ENCODE measurements at regions not wholly inside any gene's neighbourhood (a gene's known extent, or its start where the extent isn't known, plus 50 kb on each side); places are given as distances from the start of the nearest gene placed in this dataset.

DNA sequence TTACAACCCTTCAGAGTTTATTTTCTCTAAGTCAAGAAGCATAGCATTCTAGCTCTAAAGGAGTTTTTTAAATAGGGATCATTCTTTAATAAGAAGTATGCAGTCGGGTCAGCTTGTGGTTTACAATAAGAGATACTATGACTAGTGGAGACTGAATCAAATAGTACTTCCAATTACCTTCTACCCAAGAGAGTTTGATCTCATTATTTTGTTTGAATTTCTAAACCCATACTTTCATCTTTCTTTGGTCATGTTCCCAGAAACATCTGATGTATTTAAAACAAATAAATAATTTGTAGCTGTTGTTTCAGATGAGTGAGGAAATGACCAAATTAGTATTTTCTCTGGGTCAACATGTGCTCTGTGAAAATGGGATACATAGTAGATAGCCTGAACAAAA lies 160.2 kb upstream of the CDH6 start:
- DNase-seq (ENCODE audit: extremely low read depth, insufficient read length): no peak
- H3K27me3 ChIP-seq (replicated peaks; ENCODE audit: control insufficient read depth, insufficient read depth, low read length): no peaks in the 10 kb centered on the region
- no peaks in the 10 kb centered on the region for H3K36me3 ChIP-seq (ENCODE audit: control insufficient read depth, insufficient read depth, low read length)
- TF ChIP-seq, protein P1, sequence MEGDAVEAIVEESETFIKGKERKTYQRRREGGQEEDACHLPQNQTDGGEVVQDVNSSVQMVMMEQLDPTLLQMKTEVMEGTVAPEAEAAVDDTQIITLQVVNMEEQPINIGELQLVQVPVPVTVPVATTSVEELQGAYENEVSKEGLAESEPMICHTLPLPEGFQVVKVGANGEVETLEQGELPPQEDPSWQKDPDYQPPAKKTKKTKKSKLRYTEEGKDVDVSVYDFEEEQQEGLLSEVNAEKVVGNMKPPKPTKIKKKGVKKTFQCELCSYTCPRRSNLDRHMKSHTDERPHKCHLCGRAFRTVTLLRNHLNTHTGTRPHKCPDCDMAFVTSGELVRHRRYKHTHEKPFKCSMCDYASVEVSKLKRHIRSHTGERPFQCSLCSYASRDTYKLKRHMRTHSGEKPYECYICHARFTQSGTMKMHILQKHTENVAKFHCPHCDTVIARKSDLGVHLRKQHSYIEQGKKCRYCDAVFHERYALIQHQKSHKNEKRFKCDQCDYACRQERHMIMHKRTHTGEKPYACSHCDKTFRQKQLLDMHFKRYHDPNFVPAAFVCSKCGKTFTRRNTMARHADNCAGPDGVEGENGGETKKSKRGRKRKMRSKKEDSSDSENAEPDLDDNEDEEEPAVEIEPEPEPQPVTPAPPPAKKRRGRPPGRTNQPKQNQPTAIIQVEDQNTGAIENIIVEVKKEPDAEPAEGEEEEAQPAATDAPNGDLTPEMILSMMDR (IDR thresholded peaks at IDR 0.05; ENCODE audit: insufficient read depth, low read length, poor library complexity, severe bottlenecking): no peak
- no peak overlapping the region for H3K4me3 ChIP-seq (replicated peaks; ENCODE audit: low read depth, low read length)

GRCh38 chr5:31029925-31030324 lies 163.6 kb upstream of the CDH6 start:
- DNase-seq (ENCODE audit: extremely low read depth, insufficient read length): no peak
- TF ChIP-seq, protein P1 (IDR thresholded peaks at IDR 0.05; ENCODE audit: insufficient read depth, low read length, poor library complexity, severe bottlenecking): no peak

DNA sequence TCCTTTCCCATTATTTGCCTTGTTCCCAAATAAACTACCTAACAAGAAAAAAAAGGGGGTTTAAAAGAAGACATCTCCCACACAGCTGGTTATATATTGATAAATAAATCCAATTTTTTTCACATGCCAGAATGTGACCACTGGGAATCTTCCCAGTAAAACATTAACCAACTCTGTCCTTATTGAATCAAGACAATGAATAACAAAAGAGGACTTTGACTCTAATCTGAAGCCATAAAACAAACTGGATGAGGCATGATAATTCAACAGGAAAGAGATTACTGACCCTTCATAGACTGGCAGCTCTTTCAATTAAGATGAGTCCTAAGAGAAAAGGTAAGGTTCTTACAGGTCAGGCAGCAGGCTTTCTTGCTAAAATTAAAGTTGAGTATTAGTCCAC lies 165.8 kb upstream of the CDH6 start:
- TF ChIP-seq, protein P1 (IDR thresholded peaks at IDR 0.05; ENCODE audit: insufficient read depth, low read length, poor library complexity, severe bottlenecking): no peak
- H3K4me3 ChIP-seq (replicated peaks; ENCODE audit: low read depth, low read length): no peak overlapping the region
- no peaks in the 10 kb centered on the region for H3K36me3 ChIP-seq (ENCODE audit: control insufficient read depth, insufficient read depth, low read length)
- no peaks in the 10 kb centered on the region for H3K27me3 ChIP-seq (replicated peaks; ENCODE audit: control insufficient read depth, insufficient read depth, low read length)
- no peak for DNase-seq (ENCODE audit: extremely low read depth, insufficient read length)

More at GRCh38 chr5:31029925-31030324, 163.6 kb upstream of the CDH6 start:
- Histone ChIP-seq H3K36me3 (ENCODE audit: control insufficient read depth, insufficient read depth, low read length) (no peaks in the 10 kb centered on the region), H3K27me3 (replicated peaks; ENCODE audit: control insufficient read depth, insufficient read depth, low read length) (no peaks in the 10 kb centered on the region), H3K4me3 (replicated peaks; ENCODE audit: low read depth, low read length) (no peak overlapping the region)

DNA sequence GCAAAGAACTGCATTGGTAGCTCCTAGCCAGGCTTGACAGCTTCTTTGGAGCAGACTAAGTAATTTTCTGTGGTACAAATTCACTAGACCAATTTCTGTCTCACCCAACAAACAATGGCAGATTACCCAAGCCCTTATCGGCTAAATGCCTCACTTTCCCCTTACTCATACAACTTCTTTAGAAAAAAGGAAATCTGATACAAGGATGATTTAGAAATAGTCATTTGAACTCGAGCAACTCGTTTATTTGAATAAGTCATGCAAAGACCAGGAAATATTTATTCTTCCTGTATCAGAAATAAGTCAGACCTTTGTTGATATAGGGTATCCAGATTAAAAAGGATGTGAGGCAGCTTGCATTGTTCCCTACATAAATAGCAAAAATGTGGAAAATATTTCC lies 170.4 kb upstream of the CDH6 start:
- TF ChIP-seq, protein P1 (IDR thresholded peaks at IDR 0.05; ENCODE audit: insufficient read depth, low read length, poor library complexity, severe bottlenecking): no peak
- no peak overlapping the region for H3K4me3 ChIP-seq (replicated peaks; ENCODE audit: low read depth, low read length)
- no peaks in the 10 kb centered on the region for H3K27me3 ChIP-seq (replicated peaks; ENCODE audit: control insufficient read depth, insufficient read depth, low read length)
- no peak for DNase-seq (ENCODE audit: extremely low read depth, insufficient read length)
- no peaks in the 10 kb centered on the region for H3K36me3 ChIP-seq (ENCODE audit: control insufficient read depth, insufficient read depth, low read length)

DNA sequence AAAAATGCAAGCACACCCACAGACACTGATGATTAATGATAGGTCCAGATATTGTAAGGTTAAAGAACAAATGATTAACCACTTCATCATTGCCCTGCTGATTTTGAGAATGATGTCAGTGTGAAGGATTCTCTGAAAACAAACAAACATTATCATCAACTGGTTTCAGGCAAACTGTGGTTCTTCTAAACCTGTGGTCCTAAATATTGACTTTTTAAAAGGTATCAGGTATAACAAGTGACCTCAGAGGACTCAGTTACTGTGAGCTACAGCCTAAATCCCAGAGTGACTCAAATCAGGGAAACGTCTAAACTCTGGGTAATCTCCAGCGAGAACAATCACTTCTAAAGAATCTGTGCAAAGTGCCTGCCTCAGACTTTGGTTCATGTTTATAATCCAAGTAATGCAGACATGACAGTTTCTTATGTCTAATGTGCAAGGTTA lies 172.3 kb upstream of the CDH6 start:
- Histone ChIP-seq H3K36me3 (ENCODE audit: control insufficient read depth, insufficient read depth, low read length) (no peaks in the 10 kb centered on the region), H3K27me3 (replicated peaks; ENCODE audit: control insufficient read depth, insufficient read depth, low read length) (no peaks in the 10 kb centered on the region), H3K4me3 (replicated peaks; ENCODE audit: low read depth, low read length) (no peak overlapping the region)
- no peak for DNase-seq (ENCODE audit: extremely low read depth, insufficient read length)
- TF ChIP-seq, protein P1 (IDR thresholded peaks at IDR 0.05; ENCODE audit: insufficient read depth, low read length, poor library complexity, severe bottlenecking): no peak

DNA sequence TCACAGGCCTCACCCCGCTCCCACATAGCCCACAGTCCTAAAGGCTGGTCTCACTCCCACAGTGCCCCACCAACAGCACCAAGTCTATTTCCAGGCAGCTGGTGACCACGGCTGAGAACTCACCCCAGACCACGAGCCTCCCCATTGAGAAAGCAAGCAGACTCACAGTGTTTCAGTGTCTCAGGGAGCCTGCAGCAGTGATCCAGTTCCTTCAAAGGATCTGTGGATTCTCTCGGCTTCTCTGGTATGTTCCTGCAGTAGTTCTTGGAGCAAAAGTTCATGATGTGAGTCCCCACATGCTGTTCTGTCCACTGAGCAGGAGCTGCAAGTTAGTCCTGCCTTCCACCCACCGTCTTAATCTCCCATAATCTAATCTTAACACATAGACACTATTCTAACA lies 185.3 kb upstream of the CDH6 start:
- TF ChIP-seq, protein P1 (IDR thresholded peaks at IDR 0.05; ENCODE audit: insufficient read depth, low read length, poor library complexity, severe bottlenecking): no peak
- H3K36me3 ChIP-seq (ENCODE audit: control insufficient read depth, insufficient read depth, low read length): no peaks in the 10 kb centered on the region
- no peaks in the 10 kb centered on the region for H3K27me3 ChIP-seq (replicated peaks; ENCODE audit: control insufficient read depth, insufficient read depth, low read length)
- no peak for DNase-seq (ENCODE audit: extremely low read depth, insufficient read length)
- H3K4me3 ChIP-seq (replicated peaks; ENCODE audit: low read depth, low read length): no peak overlapping the region

All from GM06990 (cell line).